ENCODE measurements at regions not wholly inside any gene's neighbourhood (a gene's known extent, or its start where the extent isn't known, plus 50 kb on each side); places are given as distances from the start of the nearest gene placed in this dataset.
"Not testable (repeated sequence)": the region's sequence is repeated elsewhere in the genome, so short reads cannot be mapped to it uniquely, and the experiment has no call there.

DNA sequence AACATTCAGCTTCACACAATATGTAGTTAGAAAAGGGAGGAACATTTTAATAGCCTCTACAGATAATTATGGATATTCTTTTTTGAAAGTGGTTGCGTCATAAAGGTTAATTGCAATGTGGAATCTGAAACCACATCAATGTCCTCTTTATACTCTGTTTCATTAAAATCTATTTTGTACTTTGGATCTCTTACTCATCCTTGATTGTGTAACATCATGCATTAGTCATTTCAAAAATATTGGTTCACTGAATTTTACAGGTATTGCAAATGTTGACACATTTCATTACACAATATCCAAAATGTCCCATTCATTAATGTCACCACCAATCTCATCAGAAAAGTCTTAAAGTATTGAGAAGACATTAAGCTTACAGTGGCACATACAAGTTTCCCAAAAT lies 62.7 kb upstream of the USP9X start:
- no peak overlapping the region for H3K4me3 ChIP-seq (ENCODE audit: control insufficient read depth, low read depth, low read length)
- TF ChIP-seq, protein P1, sequence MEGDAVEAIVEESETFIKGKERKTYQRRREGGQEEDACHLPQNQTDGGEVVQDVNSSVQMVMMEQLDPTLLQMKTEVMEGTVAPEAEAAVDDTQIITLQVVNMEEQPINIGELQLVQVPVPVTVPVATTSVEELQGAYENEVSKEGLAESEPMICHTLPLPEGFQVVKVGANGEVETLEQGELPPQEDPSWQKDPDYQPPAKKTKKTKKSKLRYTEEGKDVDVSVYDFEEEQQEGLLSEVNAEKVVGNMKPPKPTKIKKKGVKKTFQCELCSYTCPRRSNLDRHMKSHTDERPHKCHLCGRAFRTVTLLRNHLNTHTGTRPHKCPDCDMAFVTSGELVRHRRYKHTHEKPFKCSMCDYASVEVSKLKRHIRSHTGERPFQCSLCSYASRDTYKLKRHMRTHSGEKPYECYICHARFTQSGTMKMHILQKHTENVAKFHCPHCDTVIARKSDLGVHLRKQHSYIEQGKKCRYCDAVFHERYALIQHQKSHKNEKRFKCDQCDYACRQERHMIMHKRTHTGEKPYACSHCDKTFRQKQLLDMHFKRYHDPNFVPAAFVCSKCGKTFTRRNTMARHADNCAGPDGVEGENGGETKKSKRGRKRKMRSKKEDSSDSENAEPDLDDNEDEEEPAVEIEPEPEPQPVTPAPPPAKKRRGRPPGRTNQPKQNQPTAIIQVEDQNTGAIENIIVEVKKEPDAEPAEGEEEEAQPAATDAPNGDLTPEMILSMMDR (IDR thresholded peaks at IDR 0.05; ENCODE audit: control insufficient read depth, insufficient read depth, low read depth, low read length, missing control alignments), result no peak
- DNase-seq (ENCODE audit: low read depth), result no peak

GRCh38 chrX:41023098-41023497 lies 62.1 kb upstream of the USP9X start:
- DNase-seq (ENCODE audit: low read depth), result no peak
- H3K4me3 ChIP-seq (ENCODE audit: control insufficient read depth, low read depth, low read length), result no peak overlapping the region
- TF ChIP-seq, protein P1 (IDR thresholded peaks at IDR 0.05; ENCODE audit: control insufficient read depth, insufficient read depth, low read depth, low read length, missing control alignments), result no peak

DNA sequence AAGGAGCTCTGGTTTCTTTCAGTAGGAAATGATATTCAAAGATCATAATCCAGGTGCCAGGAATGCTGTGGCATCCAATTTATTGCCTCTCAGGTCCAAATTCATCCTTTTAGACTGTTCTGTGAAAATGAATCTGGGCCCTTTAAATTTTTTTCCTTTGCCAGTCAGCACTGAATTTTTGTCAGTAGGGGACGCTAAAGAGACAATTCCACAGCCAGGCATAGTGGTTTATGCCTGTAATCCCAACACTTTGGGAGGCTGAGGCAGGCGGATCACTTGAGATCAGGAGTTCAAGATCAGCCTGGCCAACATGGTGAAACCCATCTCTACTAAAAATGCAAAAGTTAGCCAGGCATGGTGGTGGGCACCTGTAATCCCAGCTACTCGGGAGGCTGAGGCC lies 60.9 kb upstream of the USP9X start:
- not testable (repeated sequence) for DNase-seq (ENCODE audit: low read depth); H3K4me3 ChIP-seq (ENCODE audit: control insufficient read depth, low read depth, low read length)

GRCh38 chrX:41024755-41025154 lies 60.5 kb upstream of the USP9X start:
- TF ChIP-seq, protein P1 (IDR thresholded peaks at IDR 0.05; ENCODE audit: control insufficient read depth, insufficient read depth, low read depth, low read length, missing control alignments), result no peak
- no peak overlapping the region for H3K4me3 ChIP-seq (ENCODE audit: control insufficient read depth, low read depth, low read length)
- DNase-seq (ENCODE audit: low read depth), result no peak

DNA sequence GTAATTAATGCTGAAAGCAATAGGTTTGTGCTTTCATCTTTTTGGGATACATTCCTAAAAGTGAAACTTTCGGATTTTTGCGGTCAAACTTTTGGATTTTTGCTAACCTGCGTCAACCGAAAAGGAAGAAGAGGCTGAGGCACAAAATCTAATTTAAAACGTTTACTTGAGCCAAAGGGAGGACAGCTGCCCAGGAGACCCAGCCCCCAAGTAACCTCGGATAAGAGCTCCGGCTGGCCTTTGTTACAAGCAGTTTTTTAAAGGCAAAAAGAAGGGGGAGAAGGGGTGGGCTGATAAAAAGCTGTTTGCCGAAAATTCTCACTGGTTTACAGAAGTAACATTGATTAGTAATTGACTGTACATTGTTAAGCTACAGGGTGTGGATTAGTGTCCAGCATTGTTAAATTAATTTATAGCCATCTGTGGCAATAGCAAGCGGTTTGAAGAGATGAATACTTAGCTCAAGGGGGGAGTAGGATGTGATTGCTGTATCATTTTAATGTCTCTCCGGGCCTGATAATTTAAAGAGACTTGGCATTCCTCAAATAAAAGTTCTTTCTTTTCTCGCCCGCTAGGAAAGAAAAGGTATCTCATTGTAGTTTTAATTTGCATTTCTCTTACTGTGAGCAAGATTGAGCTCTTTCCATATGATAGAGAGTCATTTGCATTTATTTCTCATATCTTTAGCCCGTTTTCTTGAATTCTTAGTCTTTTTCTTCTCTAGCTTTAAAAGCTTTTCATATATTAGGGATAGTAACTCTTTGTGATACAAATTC lies 59.1 kb upstream of the USP9X start:
- TF ChIP-seq, protein P1 (IDR thresholded peaks at IDR 0.05; ENCODE audit: control insufficient read depth, insufficient read depth, low read depth, low read length, missing control alignments), result no peak
- H3K4me3 ChIP-seq (ENCODE audit: control insufficient read depth, low read depth, low read length), result no peak overlapping the region
- DNase-seq (ENCODE audit: low read depth), result no peak

- no peak for DNase-seq (ENCODE audit: low read depth)
- TF ChIP-seq, protein P1 (IDR thresholded peaks at IDR 0.05; ENCODE audit: control insufficient read depth, insufficient read depth, low read depth, low read length, missing control alignments), result no peak
- H3K4me3 ChIP-seq (ENCODE audit: control insufficient read depth, low read depth, low read length), result no peak overlapping the region
These were observed 58.6 kb upstream of the USP9X start for GRCh38 chrX:41026702-41027078.

DNA sequence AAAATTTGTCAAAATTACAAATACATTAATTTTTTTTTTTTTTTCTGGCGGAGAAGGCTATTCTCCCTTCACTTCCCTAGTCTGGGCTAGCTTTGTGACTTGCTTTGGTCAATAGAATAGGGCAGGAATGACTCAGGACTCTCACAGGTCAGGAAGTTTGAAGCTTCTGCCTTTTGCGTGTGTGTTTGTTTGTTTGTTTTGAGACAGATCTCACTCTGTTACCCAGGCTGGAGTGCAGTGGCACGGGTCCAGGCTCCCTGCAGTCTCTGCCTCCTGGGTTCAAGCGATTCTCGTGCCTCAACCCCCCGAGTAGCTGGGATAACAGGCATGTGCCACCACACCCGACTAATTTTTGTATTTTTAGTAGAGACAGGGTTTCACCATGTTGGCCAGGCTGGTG lies 55.9 kb upstream of the USP9X start:
- no peak for DNase-seq (ENCODE audit: low read depth)
- no peak overlapping the region for H3K4me3 ChIP-seq (ENCODE audit: control insufficient read depth, low read depth, low read length)
- TF ChIP-seq, protein P1 (IDR thresholded peaks at IDR 0.05; ENCODE audit: control insufficient read depth, insufficient read depth, low read depth, low read length, missing control alignments), result no peak
